GM19324 (cell line): ENCODE measurements at regions not wholly inside any gene's neighbourhood (a gene's known extent, or its start where the extent isn't known, plus 50 kb on each side); places are given as distances from the start of the nearest gene placed in this dataset.

ENCODE experiments used
- ATAC-seq: cut with Tn5 transposase; IDR thresholded peaks from one replicate; pipeline ENCODE4 v1.9.1; 2021; ENCODE audit warnings: mild to moderate bottlenecking, moderate library complexity; ENCODE audit not compliant: unreplicated experiment, low FRiP score

DNA sequence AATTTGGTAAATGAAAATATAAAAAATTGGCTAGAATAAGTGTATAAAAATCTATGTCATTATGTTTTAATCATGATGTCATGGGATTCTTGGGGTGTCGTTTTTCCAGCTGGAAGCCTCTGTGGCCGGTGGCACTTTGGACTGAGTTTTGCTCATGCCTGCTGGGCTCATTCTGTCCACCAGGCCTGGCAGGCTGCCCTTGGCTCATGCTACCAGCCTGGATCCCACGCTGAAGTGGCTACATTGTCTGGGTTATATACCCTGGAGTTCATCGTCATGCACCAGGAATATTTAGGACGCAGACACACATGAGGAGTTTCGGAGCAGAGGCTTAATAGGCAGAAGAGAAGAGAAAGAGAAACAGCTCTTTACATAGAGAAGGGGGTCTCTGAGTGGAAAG, 1913.7 kb upstream of the WWC1 start:
- ATAC-seq, result no peak

DNA sequence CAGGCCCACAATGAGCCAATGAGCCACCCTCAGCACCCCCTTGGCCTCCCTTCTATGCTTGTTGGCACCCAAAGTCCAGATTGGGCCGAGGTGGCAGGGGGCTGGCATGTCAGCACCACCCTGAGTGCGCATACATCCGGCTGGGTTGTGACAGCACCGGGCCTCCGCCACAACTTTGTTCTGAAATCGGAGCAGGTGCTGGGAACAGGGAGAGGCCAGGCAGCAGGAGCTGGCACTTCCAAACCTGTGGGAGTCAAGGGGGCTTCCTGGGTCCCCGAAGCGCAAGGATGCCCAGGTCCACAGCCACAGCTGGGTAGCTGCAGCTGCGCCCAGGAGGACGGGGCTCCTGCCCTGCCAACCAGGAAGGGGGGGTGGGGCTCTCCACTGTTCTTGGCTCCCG, 1911.9 kb upstream of the WWC1 start:
- no peak for ATAC-seq

- ATAC-seq, result no peak
Observed at GRCh38 chr5:166382031-166382430, 1909.4 kb upstream of the WWC1 start.

DNA sequence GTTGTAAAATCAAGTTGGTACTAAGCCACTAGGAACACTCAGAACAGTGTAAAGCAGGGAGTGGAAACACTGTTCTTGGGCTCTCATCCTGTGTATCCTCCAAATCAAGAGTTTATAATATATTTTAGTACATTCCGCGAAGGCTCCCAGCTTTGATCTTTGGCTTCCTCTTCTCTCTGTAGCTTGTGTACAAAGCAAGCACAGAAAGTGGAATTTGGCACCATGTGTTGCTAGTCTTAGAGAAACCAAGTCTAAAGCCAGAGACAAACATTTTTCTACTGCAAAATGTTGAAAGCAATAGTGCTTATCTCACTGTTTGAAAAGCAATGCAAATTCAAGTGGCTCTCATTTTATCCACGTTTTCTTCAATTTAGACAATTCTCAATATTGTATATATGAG, 1893.3 kb upstream of the WWC1 start:
- no peak for ATAC-seq

DNA sequence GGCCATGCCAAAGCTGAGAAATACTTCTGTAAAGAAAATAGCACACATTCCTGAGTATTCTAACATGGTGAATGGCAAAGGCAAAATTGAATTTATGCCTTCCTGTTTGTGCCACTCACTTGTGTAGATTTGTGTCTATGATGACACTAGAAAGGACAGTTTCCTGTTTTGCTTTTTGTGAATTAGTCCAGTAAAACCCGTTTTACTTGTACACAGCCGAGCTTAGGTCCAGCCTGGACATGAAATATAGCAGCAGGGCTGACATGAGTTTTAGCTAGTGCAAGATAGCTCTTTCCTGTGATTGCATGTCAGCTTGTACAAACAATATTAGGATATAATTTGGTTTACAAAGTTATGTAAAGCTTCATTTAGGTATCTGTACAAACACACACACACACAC, 1891.7 kb upstream of the WWC1 start:
- ATAC-seq, result no peak

GRCh38 chr5:166401391-166401790, 1890.1 kb upstream of the WWC1 start:
- no peak for ATAC-seq

DNA sequence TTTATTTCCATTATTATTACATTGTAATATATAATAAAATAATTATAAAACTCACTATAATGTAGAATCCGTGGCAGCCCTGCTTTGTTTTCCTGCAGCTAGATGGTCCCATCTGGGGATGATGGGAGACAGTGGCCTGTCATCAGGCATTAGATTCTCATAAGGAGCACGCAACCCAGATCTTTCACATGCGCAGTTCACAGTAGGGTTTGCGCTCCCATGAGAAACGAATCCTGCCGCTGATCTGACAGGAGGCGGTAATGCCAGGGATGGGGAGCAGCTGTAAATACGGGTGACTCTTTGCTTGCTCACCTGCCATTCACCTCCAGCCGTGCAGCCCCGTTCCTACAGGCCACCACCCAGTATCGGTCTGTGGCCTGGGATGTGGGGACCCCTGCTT, 1879.3 kb upstream of the WWC1 start:
- ATAC-seq, result no peak

GRCh38 chr5:166427211-166427610, 1864.2 kb upstream of the WWC1 start:
- ATAC-seq, result no peak

- ATAC-seq, result no peak
Observed at GRCh38 chr5:166428264-166428803, 1863.1 kb upstream of the WWC1 start.

- no peak for ATAC-seq
Observed at GRCh38 chr5:166430491-166431319, 1860.7 kb upstream of the WWC1 start.

DNA sequence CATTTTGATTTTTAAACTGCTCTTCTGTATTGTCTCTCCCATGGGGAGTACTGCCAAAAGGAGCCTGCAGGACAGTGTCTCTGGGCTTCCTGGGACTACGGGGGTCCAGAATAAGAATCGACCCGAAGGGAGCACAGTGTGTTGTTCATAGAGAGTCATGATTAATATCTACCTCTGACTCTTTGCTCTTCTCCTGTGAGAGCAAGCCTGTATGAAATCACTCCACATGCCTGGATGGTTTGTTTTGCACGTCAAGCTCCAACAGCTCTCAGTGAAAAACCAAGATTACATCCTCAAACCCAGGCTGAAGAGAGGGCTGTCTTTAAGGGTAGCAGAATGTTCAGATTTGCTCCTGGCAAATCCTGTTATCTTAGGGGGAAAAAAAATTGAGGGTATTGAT, 1860.0 kb upstream of the WWC1 start:
- ATAC-seq, result no peak

DNA sequence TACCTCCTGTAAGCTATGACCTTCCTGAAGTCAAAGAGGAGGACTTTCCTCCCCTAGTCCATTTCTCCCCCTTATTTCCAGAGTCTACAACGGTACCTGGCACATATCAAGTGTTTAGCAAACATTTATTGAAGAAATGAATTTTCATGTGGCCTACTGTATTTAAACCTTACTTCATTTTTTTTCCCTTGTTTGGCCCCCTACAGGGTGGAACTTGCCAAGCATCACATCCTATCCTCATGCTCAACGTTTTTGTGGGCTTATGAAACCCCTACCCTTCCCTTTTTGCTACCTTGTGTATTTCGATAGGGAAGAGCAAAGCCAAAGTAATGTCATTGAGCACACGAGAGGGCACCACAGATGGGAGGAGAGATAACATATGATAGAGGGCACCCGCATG, 1857.8 kb upstream of the WWC1 start:
- no peak for ATAC-seq

DNA sequence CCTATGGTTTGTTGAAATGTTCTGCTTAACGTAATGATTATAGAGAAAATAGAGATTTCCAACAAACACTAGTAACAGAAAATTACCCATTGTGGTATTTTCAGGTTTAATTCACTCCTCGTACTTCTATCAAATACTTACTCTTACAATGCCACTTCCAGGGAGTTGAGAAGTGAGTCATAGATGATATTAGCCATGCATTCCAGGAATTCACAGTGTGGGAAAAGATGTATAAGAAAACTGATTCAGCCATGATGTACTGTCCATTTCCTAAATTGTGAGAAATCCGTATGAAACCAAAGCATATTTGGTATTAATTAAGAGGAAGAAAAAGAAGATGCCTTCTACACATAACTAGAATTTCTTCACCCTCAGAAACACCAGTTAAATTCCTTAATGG, 1854.6 kb upstream of the WWC1 start:
- ATAC-seq, result no peak

DNA sequence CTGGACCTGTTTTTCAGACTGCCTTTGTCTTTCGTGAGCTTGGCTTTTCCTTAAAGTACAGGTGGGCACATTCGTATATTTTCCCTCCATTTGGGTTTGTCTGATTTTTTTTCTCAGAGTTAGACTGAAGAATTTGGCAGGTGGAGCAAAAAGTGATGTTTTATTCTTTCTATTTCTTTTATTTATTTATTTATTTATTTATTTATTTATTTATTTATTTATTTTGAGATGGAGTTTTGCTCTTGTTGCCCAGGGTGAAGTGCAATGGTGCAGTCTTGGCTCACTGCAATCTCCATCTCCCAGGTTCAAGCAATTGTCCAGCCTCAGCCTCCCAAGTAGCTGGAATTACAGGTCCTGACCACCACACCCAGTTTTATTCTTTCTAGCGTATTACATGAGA, 1805.1 kb upstream of the WWC1 start:
- ATAC-seq, result no peak

- ATAC-seq, result no peak
Observed at GRCh38 chr5:166488560-166488959, 1802.9 kb upstream of the WWC1 start.

DNA sequence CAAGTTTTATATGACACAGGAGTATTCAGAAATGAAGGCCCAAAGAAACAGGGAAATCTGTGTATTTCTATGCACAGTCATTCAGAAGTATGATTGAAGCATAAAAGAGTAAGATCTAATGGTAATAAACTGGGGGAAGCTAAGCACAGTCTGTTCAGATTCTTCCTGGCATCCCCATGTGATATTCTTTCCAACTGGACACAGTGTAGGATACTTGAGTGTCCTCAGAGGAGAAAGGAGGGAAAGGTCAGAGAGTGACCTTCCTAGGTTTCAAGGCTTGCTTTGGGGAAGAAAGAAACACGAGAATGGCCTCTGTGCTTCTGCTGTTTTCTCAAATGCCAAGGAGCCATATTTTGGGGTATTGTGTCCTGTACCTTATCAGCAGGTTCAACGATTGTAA, 1798.4 kb upstream of the WWC1 start:
- no peak for ATAC-seq

GRCh38 chr5:166493612-166494011, 1797.8 kb upstream of the WWC1 start:
- ATAC-seq, result no peak

- ATAC-seq, result no peak
Observed at GRCh38 chr5:166497496-166498104, 1793.8 kb upstream of the WWC1 start.

DNA sequence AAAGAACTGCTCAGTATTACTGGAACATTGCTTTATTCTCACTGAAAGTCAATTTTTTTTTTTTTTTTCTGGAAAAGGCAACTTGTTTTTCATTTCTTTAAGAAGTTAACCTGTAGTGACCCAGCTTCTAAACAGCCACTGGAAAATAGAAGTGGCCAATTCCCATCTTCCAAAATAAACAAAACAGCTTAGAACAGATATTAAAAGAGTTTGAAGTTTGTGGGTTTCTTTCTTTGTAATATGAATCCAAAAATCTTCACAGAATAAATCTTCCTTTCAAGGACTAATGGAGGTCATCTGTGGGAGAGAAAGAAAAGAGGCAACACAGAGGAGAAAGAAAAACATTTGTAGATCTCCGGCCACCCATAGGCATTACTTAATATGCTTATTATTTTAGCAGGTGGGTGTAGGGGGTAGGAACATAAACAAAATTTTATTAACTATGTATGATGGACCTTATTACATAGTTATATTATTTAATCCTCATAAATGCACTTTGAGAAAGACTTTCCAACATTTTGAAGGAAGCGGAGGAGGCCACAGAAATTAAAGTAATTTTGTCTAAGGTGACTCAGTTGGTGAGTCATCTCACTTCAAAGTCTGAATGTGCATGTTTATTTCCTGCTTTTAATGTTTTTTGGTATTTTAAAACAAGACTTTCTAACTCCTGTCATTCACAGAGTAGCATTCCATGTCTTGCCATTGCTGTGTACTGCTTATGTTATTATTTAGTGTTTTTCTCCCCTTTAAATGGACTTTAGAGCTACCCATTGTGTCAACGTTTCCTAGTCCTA, 1791.8 kb upstream of the WWC1 start:
- no peak for ATAC-seq

DNA sequence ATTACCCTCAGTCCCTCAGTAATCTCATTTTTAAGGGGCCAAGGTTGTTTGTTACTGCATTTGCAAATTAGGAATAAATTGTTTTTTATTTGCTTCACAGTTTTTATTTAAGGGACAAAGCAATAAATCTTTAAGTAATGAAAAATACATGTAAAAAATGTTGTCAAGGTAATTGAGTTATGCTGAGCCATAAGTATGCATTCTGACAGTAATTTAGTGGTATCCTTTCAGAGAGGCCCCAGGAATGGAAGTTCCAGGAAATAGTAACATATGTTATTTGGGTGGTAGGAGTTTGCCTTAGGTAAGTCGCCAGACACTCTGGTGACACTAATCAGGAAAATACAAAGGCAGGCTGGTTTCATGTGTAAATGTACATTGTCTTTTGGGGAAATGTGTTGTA, 1787.9 kb upstream of the WWC1 start:
- no peak for ATAC-seq

GRCh38 chr5:166505067-166505466, 1786.4 kb upstream of the WWC1 start:
- ATAC-seq, result no peak
